ENCODE measurements at regions not wholly inside any gene's neighbourhood (a gene's known extent, or its start where the extent isn't known, plus 50 kb on each side); places are given as distances from the start of the nearest gene placed in this dataset.

GRCh38 chr1:65027666-65028358 lies 61.5 kb upstream of the JAK1 start:
- H3K79me2 ChIP-seq (ENCODE audit: control insufficient read depth in 1 of 2, insufficient read depth in 2 of 2, low read length in 2 of 2): no peaks in the 10 kb centered on the region
- no peak overlapping the region for H3K23ac ChIP-seq (ENCODE audit: insufficient read length)
- no peaks in the 10 kb centered on the region for H3K79me1 ChIP-seq (ENCODE audit: low read depth, low read length)
- 87% methylated on average over 5 of the region's 5 CpGs; no CpG with 5 or more reads in 1 of the 2 experiments for WGBS, 2 experiments (ENCODE audit: extremely low coverage in 1 of 2, insufficient coverage in 1 of 2, insufficient read length in 1 of 2, insufficient replicate concordance in 2 of 2, low coverage in 1 of 2, low lambda C conversion rate in 2 of 2, missing lambda C conversion rate in 1 of 2)
- no peaks in the 10 kb centered on the region; a peak in 1 of 7 replicates for H3K4me1 ChIP-seq (replicated peaks in 1 of 4; ENCODE audit: control insufficient read depth in 3 of 4, insufficient read depth in 4 of 4, low read length in 3 of 4)
- H4K91ac ChIP-seq (replicated peaks; ENCODE audit: insufficient read length, low read length): no peak overlapping the region
- no peaks in the 10 kb centered on the region for H3K23me2 ChIP-seq (ENCODE audit: low read depth, low read length)
- H2BK5ac ChIP-seq (ENCODE audit: low read depth, low read length): peak overlapping the region; percentile 15; the same call in 1 of the 2 replicates
- no peaks in the 10 kb centered on the region for H3K9me3 ChIP-seq (ENCODE audit: insufficient read depth in 2 of 2, low read depth in 1 of 2, low read length in 1 of 2)
- H3K9ac ChIP-seq (replicated peaks in 1 of 4; ENCODE audit: extremely low read depth in 1 of 4, low read depth in 3 of 4, low read length in 3 of 4): no peak overlapping the region
- DNase-seq (ENCODE audit: low read depth in 1 of 2, low spot score in 2 of 2) (no peak), FAIRE-seq (no peak)
- CTCF ChIA-PET (ENCODE audit: partially characterized antibody): interaction anchor here (0.9 to 1.3 kb wide), 3 partner anchors 10 to 48 kb away, joined by 3 to 5 read pairs (median 4); no protein-coding TSS in a partner anchor
- H3K18ac ChIP-seq (ENCODE audit: extremely low read depth, low read length): 0 out of 2 replicates have a peak overlapping the region, but pooled peaks have one; percentile 5
- no peak overlapping the region for H3K4ac ChIP-seq (replicated peaks; ENCODE audit: insufficient read length, low read depth, low read length)
- H4K8ac ChIP-seq (ENCODE audit: extremely low read depth, insufficient read depth, low read length): no peak overlapping the region; the same call in 1 of the 2 replicates
- H2BK15ac ChIP-seq (ENCODE audit: low read length): no peak overlapping the region
- no peak overlapping the region for H3K14ac ChIP-seq (ENCODE audit: insufficient read length)
- 0 out of 2 replicates have a peak overlapping the region, but pooled peaks have one; percentile 82 for H2AK5ac ChIP-seq (ENCODE audit: low read depth, low read length)
- no peak overlapping the region for H3K56ac ChIP-seq (replicated peaks; ENCODE audit: insufficient read length, low read depth, low read length)
- no peaks in the 10 kb centered on the region for H3K36me3 ChIP-seq (ENCODE audit: control insufficient read depth in 2 of 4, insufficient read depth in 4 of 4, low read length in 3 of 4)
- no peak for TF ChIP-seq EGR1 (IDR thresholded peaks at IDR 0.05; ENCODE audit: borderline replicate concordance, low read depth, low read length)
- no peak for TF ChIP-seq TCF12 (IDR thresholded peaks at IDR 0.05; ENCODE audit: low read depth, low read length)
- no peak for TF ChIP-seq RAD21 (IDR thresholded peaks at IDR 0.05 in 1 of 2, conservative IDR thresholded peaks at IDR 0.05 in 1 of 2; ENCODE audit: low read depth in 2 of 2, low read length in 2 of 2)
- TF ChIP-seq SIRT6 (IDR thresholded peaks at IDR 0.05; ENCODE audit: low read length): no peak
- peak overlapping the region; percentile 19 for H2BK120ac ChIP-seq (replicated peaks; ENCODE audit: low read depth, low read length)
- H3K27me3 ChIP-seq (replicated peaks in 1 of 4; ENCODE audit: control insufficient read depth in 3 of 4, extremely low read depth in 1 of 4, insufficient read depth in 3 of 4, low read length in 3 of 4): no peaks in the 10 kb centered on the region
- POLR2A ChIA-PET (ENCODE audit: partially characterized antibody): interaction anchor here (0.7 kb wide), 1 partner anchor 28 kb away, joined by 4 read pairs; no protein-coding TSS in a partner anchor
- no peak overlapping the region for H2AFZ ChIP-seq (ENCODE audit: low read length)
- H3K4me2 ChIP-seq (ENCODE audit: insufficient read depth in 1 of 2, low read depth in 2 of 2, low read length in 2 of 2): no peak overlapping the region
- peak overlapping the region; percentile 11; the same call in 1 of the 2 replicates for H2BK20ac ChIP-seq (ENCODE audit: low read length)
- H3K4me3 ChIP-seq (ENCODE audit: extremely low read depth in 1 of 4, insufficient read depth in 2 of 4, low read depth in 3 of 4, low read length in 4 of 4): no peak overlapping the region
- H2BK12ac ChIP-seq (ENCODE audit: low read depth, low read length): peak overlapping the region; percentile 60; the same call in 1 of the 2 replicates
- no peak overlapping the region for H3K27ac ChIP-seq (ENCODE audit: low read depth, low read length)
- H4K20me1 ChIP-seq (replicated peaks in 1 of 2; ENCODE audit: control insufficient read depth in 1 of 2, insufficient read depth in 2 of 2, low read length in 2 of 2): no peaks in the 10 kb centered on the region
- no peak overlapping the region for H4K5ac ChIP-seq (ENCODE audit: insufficient read length, low read depth, low read length)

Data from H1 (cell line).